Neural cell (in vitro differentiated cells): ENCODE measurements at regions not wholly inside any gene's neighbourhood (a gene's known extent, or its start where the extent isn't known, plus 50 kb on each side); places are given as distances from the start of the nearest gene placed in this dataset.
"Not testable (repeated sequence)": the region's sequence is repeated elsewhere in the genome, so short reads cannot be mapped to it uniquely, and the experiment has no call there.

ENCODE experiments used
- H2AFZ ChIP-seq: fragments of 200-600, 300-800 bp; sonication (generic), shearing (Covaris generic); 2 replicates; pipeline ENCODE4 v1.6.0; 2014; ENCODE audit warnings: low read depth, mild to moderate bottlenecking, antibody characterized with exemption, low read length, moderate library complexity
- H3F3A ChIP-seq: fragments of 200-600 bp; shearing (Covaris generic); 2 replicates; pipeline ENCODE4 v1.6.1; 2016; ENCODE audit warnings: mild to moderate bottlenecking, moderate library complexity, mixed read lengths, antibody characterized with exemption, low read length; ENCODE audit not compliant: insufficient read depth, poor library complexity, severe bottlenecking
- H3K27ac ChIP-seq: fragments of 200-600, 300-800 bp; sonication (generic), shearing (Covaris generic); 2 replicates; pipeline ENCODE4 v1.5.1; 2014; ENCODE audit warnings: mild to moderate bottlenecking, low read length, moderate library complexity
- H3K27me3 ChIP-seq: fragments of 300-800, 200-600 bp; sonication (generic), shearing (Covaris generic); 2 replicates; pipeline ENCODE4 v1.6.0; 2014; ENCODE audit warnings: mild to moderate bottlenecking, low read depth, low read length, moderate library complexity; ENCODE audit not compliant: insufficient read depth
- H3K36me3 ChIP-seq: fragments of 300-800, 200-600 bp; sonication (generic), shearing (Covaris generic); 2 replicates; pipeline ENCODE4 v1.5.1; 2014; ENCODE audit warnings: mild to moderate bottlenecking, antibody characterized with exemption, low read length, moderate library complexity; ENCODE audit not compliant: insufficient read depth
- H3K4me2 ChIP-seq: fragments of 300-800, 200-600 bp; sonication (generic), shearing (Covaris generic); 2 replicates; pipeline ENCODE4 v1.6.0; 2014; ENCODE audit warnings: mild to moderate bottlenecking, low read length
- H3K4me3 ChIP-seq: fragments of 300-800, 200-600 bp; sonication (generic), shearing (Covaris generic); 2 replicates; pipeline ENCODE4 v1.5.1; 2014; ENCODE audit warnings: mild to moderate bottlenecking, low read length, moderate library complexity
- H3K79me2 ChIP-seq: fragments of 200-600 bp; shearing (Covaris generic); replicated peaks from 2 replicates; pipeline ENCODE4 v1.6.0; 2014; ENCODE audit warnings: mild to moderate bottlenecking, low read length, moderate library complexity; ENCODE audit not compliant: insufficient read depth
- H3K9ac ChIP-seq: fragments of 300-800, 200-600 bp; sonication (generic), shearing (Covaris generic); 2 replicates; pipeline ENCODE4 v1.6.1; 2016; ENCODE audit warnings: mild to moderate bottlenecking, low read length, mixed read lengths
- H3K9me2 ChIP-seq: fragments of 200-600 bp; shearing (Covaris generic); 2 replicates; pipeline ENCODE4 v1.6.1; 2016; ENCODE audit warnings: mild to moderate bottlenecking, low read length, mixed read lengths; ENCODE audit not compliant: insufficient read depth
- H3K9me3 ChIP-seq: fragments of 200-600, 300-800 bp; sonication (generic), shearing (Covaris generic); 2 replicates; pipeline ENCODE4 v1.6.1; 2016; ENCODE audit warnings: mild to moderate bottlenecking, mixed run types, low read length, moderate library complexity, mixed read lengths
- H4K20me1 ChIP-seq: fragments of 200-600 bp; shearing (Covaris generic); 2 replicates; pipeline ENCODE4 v1.6.1; 2016; ENCODE audit warnings: mild to moderate bottlenecking, mixed run types; ENCODE audit not compliant: insufficient read depth

- not testable (repeated sequence) for H3K9me3 ChIP-seq, H3K9me2 ChIP-seq, H2AFZ ChIP-seq, H3K27ac ChIP-seq, H3K4me2 ChIP-seq, H4K20me1 ChIP-seq, H3K27me3 ChIP-seq, H3K4me3 ChIP-seq, H3F3A ChIP-seq, H3K79me2 ChIP-seq, H3K36me3 ChIP-seq, H3K9ac ChIP-seq
Observed at GRCh38 chrY:17511984-17512383, 368.0 kb downstream of the CDY2B start.

- not testable (repeated sequence) for H2AFZ ChIP-seq, H3F3A ChIP-seq
Observed at GRCh38 chrY:17511476-17511875, 368.5 kb downstream of the CDY2B start.

GRCh38 chrY:17505834-17506233 is 374.2 kb downstream of the CDY2B start:
- H3K79me2 ChIP-seq, H4K20me1 ChIP-seq, H3F3A ChIP-seq, H3K36me3 ChIP-seq, H3K9ac ChIP-seq, H3K27me3 ChIP-seq, H3K4me2 ChIP-seq, H3K9me2 ChIP-seq, H2AFZ ChIP-seq, H3K27ac ChIP-seq, H3K9me3 ChIP-seq, H3K4me3 ChIP-seq: not testable (repeated sequence)

More at GRCh38 chrY:17511476-17511875, 368.5 kb downstream of the CDY2B start:
- H3K36me3 ChIP-seq, H3K79me2 ChIP-seq, H3K4me2 ChIP-seq, H3K9me2 ChIP-seq, H3K9ac ChIP-seq, H3K9me3 ChIP-seq, H3K27me3 ChIP-seq, H3K27ac ChIP-seq, H3K4me3 ChIP-seq, H4K20me1 ChIP-seq: not testable (repeated sequence)

GRCh38 chrY:17484763-17485162 is 395.3 kb downstream of the CDY2B start:
- not testable (repeated sequence) for H3K4me2 ChIP-seq, H4K20me1 ChIP-seq

GRCh38 chrY:17484157-17484556 is 395.9 kb downstream of the CDY2B start:
- not testable (repeated sequence) for H2AFZ ChIP-seq, H3K4me3 ChIP-seq, H3K27ac ChIP-seq, H3K9me3 ChIP-seq, H3F3A ChIP-seq, H4K20me1 ChIP-seq, H3K27me3 ChIP-seq, H3K79me2 ChIP-seq, H3K9me2 ChIP-seq, H3K9ac ChIP-seq, H3K36me3 ChIP-seq, H3K4me2 ChIP-seq

More at GRCh38 chrY:17484763-17485162, 395.3 kb downstream of the CDY2B start:
- not testable (repeated sequence) for H3K4me3 ChIP-seq, H3K27me3 ChIP-seq, H3K9ac ChIP-seq, H3K9me2 ChIP-seq, H3K9me3 ChIP-seq, H3K36me3 ChIP-seq, H3F3A ChIP-seq, H3K79me2 ChIP-seq, H3K27ac ChIP-seq, H2AFZ ChIP-seq

- not testable (repeated sequence) for H3K36me3 ChIP-seq, H4K20me1 ChIP-seq, H3K79me2 ChIP-seq, H3F3A ChIP-seq, H3K9me2 ChIP-seq, H3K9ac ChIP-seq, H3K9me3 ChIP-seq, H3K4me2 ChIP-seq, H3K27me3 ChIP-seq, H3K4me3 ChIP-seq, H3K27ac ChIP-seq, H2AFZ ChIP-seq
Observed at GRCh38 chrY:17481389-17482022, 398.5 kb downstream of the CDY2B start.

- H3K27me3 ChIP-seq, H3K9ac ChIP-seq, H2AFZ ChIP-seq: not testable (repeated sequence)
Observed at GRCh38 chrY:17472068-17472467, 408.0 kb downstream of the CDY2B start.

GRCh38 chrY:17459753-17460152 is 420.3 kb downstream of the CDY2B start:
- not testable (repeated sequence) for H3K27ac ChIP-seq, H3K79me2 ChIP-seq, H3K9me3 ChIP-seq, H3K36me3 ChIP-seq, H2AFZ ChIP-seq, H3K27me3 ChIP-seq, H3F3A ChIP-seq, H3K9me2 ChIP-seq, H4K20me1 ChIP-seq, H3K9ac ChIP-seq, H3K4me2 ChIP-seq, H3K4me3 ChIP-seq

More at GRCh38 chrY:17472068-17472467, 408.0 kb downstream of the CDY2B start:
- not testable (repeated sequence) for H4K20me1 ChIP-seq, H3K27ac ChIP-seq, H3K4me3 ChIP-seq, H3K79me2 ChIP-seq, H3F3A ChIP-seq, H3K9me2 ChIP-seq, H3K9me3 ChIP-seq, H3K36me3 ChIP-seq, H3K4me2 ChIP-seq
